ENCODE measurements at regions not wholly inside any gene's neighbourhood (a gene's known extent, or its start where the extent isn't known, plus 50 kb on each side); places are given as distances from the start of the nearest gene placed in this dataset.
A peak's percentile ranks its signal among the peaks of the same experiment; 100 is the strongest.

DNA sequence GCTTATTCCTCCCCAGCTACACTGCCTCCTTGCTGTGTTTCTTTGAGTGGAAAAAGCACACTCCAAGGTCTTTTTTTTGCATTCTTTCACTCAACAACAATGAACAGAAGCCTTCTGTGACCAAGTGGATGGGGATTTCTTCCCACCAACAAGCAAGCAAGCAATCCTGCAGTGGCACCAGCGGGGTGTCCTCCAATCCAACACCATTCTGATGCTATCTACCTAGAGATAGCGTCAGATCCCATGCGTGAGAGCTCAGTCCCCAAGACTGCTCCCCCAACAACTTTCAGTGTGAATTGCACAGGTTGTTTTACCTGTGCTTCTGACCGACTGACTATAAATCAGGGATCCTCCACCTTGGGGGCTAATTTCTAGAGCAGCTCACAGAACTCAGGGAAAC, 311.0 kb upstream of the PODXL start:
- TF ChIP-seq, protein P1, sequence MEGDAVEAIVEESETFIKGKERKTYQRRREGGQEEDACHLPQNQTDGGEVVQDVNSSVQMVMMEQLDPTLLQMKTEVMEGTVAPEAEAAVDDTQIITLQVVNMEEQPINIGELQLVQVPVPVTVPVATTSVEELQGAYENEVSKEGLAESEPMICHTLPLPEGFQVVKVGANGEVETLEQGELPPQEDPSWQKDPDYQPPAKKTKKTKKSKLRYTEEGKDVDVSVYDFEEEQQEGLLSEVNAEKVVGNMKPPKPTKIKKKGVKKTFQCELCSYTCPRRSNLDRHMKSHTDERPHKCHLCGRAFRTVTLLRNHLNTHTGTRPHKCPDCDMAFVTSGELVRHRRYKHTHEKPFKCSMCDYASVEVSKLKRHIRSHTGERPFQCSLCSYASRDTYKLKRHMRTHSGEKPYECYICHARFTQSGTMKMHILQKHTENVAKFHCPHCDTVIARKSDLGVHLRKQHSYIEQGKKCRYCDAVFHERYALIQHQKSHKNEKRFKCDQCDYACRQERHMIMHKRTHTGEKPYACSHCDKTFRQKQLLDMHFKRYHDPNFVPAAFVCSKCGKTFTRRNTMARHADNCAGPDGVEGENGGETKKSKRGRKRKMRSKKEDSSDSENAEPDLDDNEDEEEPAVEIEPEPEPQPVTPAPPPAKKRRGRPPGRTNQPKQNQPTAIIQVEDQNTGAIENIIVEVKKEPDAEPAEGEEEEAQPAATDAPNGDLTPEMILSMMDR (IDR thresholded peaks at IDR 0.05; ENCODE audit: control insufficient read depth, insufficient read depth, low read depth, low read length, missing control alignments) = no peak
- no peak overlapping the region for H3K4me3 ChIP-seq (ENCODE audit: control insufficient read depth, low read depth, low read length)
- DNase-seq (ENCODE audit: low read depth) = no peak

GRCh38 chr7:131865911-131866310, 309.5 kb upstream of the PODXL start:
- TF ChIP-seq, protein P1 (IDR thresholded peaks at IDR 0.05; ENCODE audit: control insufficient read depth, insufficient read depth, low read depth, low read length, missing control alignments) = no peak
- DNase-seq (ENCODE audit: low read depth) = no peak

DNA sequence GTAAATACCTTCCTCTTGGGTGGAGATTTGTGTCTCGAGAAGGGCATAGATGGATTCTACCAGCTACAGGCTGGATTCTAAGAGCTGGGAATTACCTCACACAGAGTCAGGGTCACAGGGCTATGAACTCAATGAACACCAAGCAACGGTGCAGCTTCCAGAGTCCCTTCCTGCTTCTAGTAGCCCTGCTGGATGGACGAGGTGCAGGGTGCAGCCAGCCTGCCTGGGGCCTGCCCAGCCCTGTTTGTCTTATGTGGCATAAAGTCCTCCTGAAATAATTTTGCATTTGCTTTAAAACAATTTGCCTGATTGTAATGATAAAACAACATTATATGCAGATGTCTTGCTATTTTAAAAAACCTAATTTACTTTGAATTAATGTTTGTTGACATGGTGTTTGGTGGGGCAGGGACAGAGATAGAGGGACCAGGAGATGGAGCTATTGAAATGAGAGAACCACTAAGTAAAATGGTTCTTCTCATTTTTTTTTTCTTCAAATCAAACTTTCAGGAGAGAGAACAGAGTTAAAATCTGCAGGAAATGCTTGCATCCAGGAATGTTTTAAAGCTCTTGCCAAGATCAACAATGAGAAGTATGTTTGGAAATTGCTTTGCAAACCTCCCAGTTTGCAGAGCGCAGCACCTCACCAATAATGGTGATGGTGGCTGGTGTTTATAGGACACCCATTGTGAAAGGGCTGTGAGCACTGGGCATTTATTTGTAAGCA, 305.4 kb upstream of the PODXL start:
- no peak for DNase-seq (ENCODE audit: low read depth)
- H3K4me3 ChIP-seq (ENCODE audit: control insufficient read depth, low read depth, low read length) = no peak overlapping the region
- TF ChIP-seq, protein P1 (IDR thresholded peaks at IDR 0.05; ENCODE audit: control insufficient read depth, insufficient read depth, low read depth, low read length, missing control alignments) = peak; percentile 13

More at GRCh38 chr7:131865911-131866310, 309.5 kb upstream of the PODXL start:
- H3K4me3 ChIP-seq (ENCODE audit: control insufficient read depth, low read depth, low read length) = no peak overlapping the region

GRCh38 chr7:131859147-131859821, 302.9 kb upstream of the PODXL start:
- peak; percentile 42 for DNase-seq (ENCODE audit: low read depth)
- TF ChIP-seq, protein P1 (IDR thresholded peaks at IDR 0.05; ENCODE audit: control insufficient read depth, insufficient read depth, low read depth, low read length, missing control alignments) = peak; percentile 97
- peak overlapping the region; percentile 15; the same call in 1 of the 2 replicates for H3K4me3 ChIP-seq (ENCODE audit: control insufficient read depth, low read depth, low read length)

- TF ChIP-seq, protein P1 (IDR thresholded peaks at IDR 0.05; ENCODE audit: control insufficient read depth, insufficient read depth, low read depth, low read length, missing control alignments) = no peak
- H3K4me3 ChIP-seq (ENCODE audit: control insufficient read depth, low read depth, low read length) = no peak overlapping the region
- no peak for DNase-seq (ENCODE audit: low read depth)
Measured at GRCh38 chr7:131858611-131859010, 302.2 kb upstream of the PODXL start.

- TF ChIP-seq, protein P1 (IDR thresholded peaks at IDR 0.05; ENCODE audit: control insufficient read depth, insufficient read depth, low read depth, low read length, missing control alignments) = no peak
- no peak for DNase-seq (ENCODE audit: low read depth)
- no peak overlapping the region for H3K4me3 ChIP-seq (ENCODE audit: control insufficient read depth, low read depth, low read length)
Measured at GRCh38 chr7:131849472-131849871, 293.0 kb upstream of the PODXL start.

Data from AG09309 (cell line).